ENCODE measurements at regions not wholly inside any gene's neighbourhood (a gene's known extent, or its start where the extent isn't known, plus 50 kb on each side); places are given as distances from the start of the nearest gene placed in this dataset.

- TF ChIP-seq POLR2AphosphoS5 (IDR thresholded peaks at IDR 0.05) (no peak), POLR2A (IDR thresholded peaks at IDR 0.05; ENCODE audit: low read depth) (no peak), EP300 (IDR thresholded peaks at IDR 0.05) (no peak), CTCF (IDR thresholded peaks at IDR 0.05) (no peak)
- Histone ChIP-seq H3K36me3 (no peaks in the 10 kb centered on the region), H3K27me3 (peaks cover 0 to 32% (median 1%) of the 10 kb centered on the region in 4 donors), H3K27ac (replicated peaks in 1 of 4) (no peak overlapping the region), H3K9me3 (no peaks in the 10 kb centered on the region), H3K4me1 (no peaks in the 10 kb centered on the region), H3K4me3 (no peak overlapping the region)
- WGBS: 80% methylated on average over 5 of the region's 5 CpGs
- DNase-seq (ENCODE audit: extremely low spot score): peak; percentile 80
- intact Hi-C loops (cut with DNase I): no loop called here
These were observed 184.1 kb downstream of the INSIG2 start for GRCh38 chr2:118272391-118272790.

GRCh38 chr2:118269408-118270051, 181.3 kb downstream of the INSIG2 start:
- Histone ChIP-seq H3K4me3 (no peak overlapping the region), H3K9me3 (no peaks in the 10 kb centered on the region), H3K4me1 (no peaks in the 10 kb centered on the region), H3K27ac (replicated peaks in 1 of 4) (no peak overlapping the region), H3K27me3 (peaks cover 0 to 20% (median 1%) of the 10 kb centered on the region in 4 donors), H3K36me3 (no peaks in the 10 kb centered on the region)
- WGBS: 72% methylated on average over 9 of the region's 9 CpGs
- intact Hi-C loops (cut with DNase I): no loop called here
- DNase-seq (ENCODE audit: extremely low spot score): peak; percentile 83
- TF ChIP-seq POLR2A (IDR thresholded peaks at IDR 0.05; ENCODE audit: low read depth) (no peak), CTCF (IDR thresholded peaks at IDR 0.05) (no peak), EP300 (IDR thresholded peaks at IDR 0.05) (no peak), POLR2AphosphoS5 (IDR thresholded peaks at IDR 0.05) (no peak)

- WGBS: 64% methylated on average over 5 of the region's 5 CpGs
- no peak overlapping the region for H3K4me3 ChIP-seq
- no peak for TF ChIP-seq POLR2AphosphoS5 (IDR thresholded peaks at IDR 0.05)
- TF ChIP-seq CTCF (IDR thresholded peaks at IDR 0.05): no peak
- no peak for TF ChIP-seq POLR2A (IDR thresholded peaks at IDR 0.05; ENCODE audit: low read depth)
- peaks cover 0 to 20% (median 1%) of the 10 kb centered on the region in 4 donors for H3K27me3 ChIP-seq
- DNase-seq (ENCODE audit: extremely low spot score): peak; percentile 55
- H3K27ac ChIP-seq (replicated peaks in 1 of 4): no peak overlapping the region
- no peaks in the 10 kb centered on the region for H3K4me1 ChIP-seq
- intact Hi-C loops (cut with DNase I): no loop called here
- H3K9me3 ChIP-seq: no peaks in the 10 kb centered on the region
- no peaks in the 10 kb centered on the region for H3K36me3 ChIP-seq
These were observed 180.0 kb downstream of the INSIG2 start for GRCh38 chr2:118268268-118268667.

GRCh38 chr2:118265873-118266455, 177.7 kb downstream of the INSIG2 start:
- intact Hi-C loops (cut with DNase I): no loop called here
- TF ChIP-seq POLR2A (IDR thresholded peaks at IDR 0.05; ENCODE audit: low read depth): no peak
- no peak for TF ChIP-seq EP300 (IDR thresholded peaks at IDR 0.05)
- no peak for TF ChIP-seq POLR2AphosphoS5 (IDR thresholded peaks at IDR 0.05)
- no peak for TF ChIP-seq CTCF (IDR thresholded peaks at IDR 0.05)
- no peaks in the 10 kb centered on the region for H3K9me3 ChIP-seq
- peak; percentile 55 for DNase-seq (ENCODE audit: extremely low spot score)
- no peaks in the 10 kb centered on the region for H3K4me1 ChIP-seq
- H3K4me3 ChIP-seq: no peak overlapping the region
- peaks cover 0 to 13% (median 1%) of the 10 kb centered on the region in 4 donors for H3K27me3 ChIP-seq
- H3K27ac ChIP-seq (replicated peaks in 1 of 4): no peak overlapping the region
- WGBS: 83% methylated on average over 3 of the region's 3 CpGs
- H3K36me3 ChIP-seq: no peaks in the 10 kb centered on the region

Data from esophagus muscularis mucosa (tissue), 4 donors.